ENCODE measurements at regions not wholly inside any gene's neighbourhood (a gene's known extent, or its start where the extent isn't known, plus 50 kb on each side); places are given as distances from the start of the nearest gene placed in this dataset.

DNA sequence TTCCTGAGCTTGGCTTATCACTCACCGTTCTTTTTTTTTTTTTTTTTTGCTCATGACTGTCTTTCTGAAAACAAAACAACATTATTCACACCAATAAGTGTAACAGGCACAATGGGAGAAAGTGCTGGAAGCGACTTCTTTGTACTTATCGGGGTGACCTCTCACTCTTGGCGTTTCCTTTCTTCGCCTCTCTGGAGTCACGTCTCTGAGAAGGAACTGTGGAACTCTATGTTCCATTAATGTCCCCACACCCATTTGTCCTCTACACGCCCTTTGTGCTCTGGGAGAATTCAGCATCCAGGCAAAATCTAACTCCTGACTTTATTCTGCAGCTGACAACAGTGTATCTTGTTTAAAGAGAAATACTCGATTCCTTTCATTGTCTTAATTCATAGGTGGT, 70.8 kb upstream of the FAM204A start:
- TF ChIP-seq, protein P1, sequence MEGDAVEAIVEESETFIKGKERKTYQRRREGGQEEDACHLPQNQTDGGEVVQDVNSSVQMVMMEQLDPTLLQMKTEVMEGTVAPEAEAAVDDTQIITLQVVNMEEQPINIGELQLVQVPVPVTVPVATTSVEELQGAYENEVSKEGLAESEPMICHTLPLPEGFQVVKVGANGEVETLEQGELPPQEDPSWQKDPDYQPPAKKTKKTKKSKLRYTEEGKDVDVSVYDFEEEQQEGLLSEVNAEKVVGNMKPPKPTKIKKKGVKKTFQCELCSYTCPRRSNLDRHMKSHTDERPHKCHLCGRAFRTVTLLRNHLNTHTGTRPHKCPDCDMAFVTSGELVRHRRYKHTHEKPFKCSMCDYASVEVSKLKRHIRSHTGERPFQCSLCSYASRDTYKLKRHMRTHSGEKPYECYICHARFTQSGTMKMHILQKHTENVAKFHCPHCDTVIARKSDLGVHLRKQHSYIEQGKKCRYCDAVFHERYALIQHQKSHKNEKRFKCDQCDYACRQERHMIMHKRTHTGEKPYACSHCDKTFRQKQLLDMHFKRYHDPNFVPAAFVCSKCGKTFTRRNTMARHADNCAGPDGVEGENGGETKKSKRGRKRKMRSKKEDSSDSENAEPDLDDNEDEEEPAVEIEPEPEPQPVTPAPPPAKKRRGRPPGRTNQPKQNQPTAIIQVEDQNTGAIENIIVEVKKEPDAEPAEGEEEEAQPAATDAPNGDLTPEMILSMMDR (IDR thresholded peaks at IDR 0.05; ENCODE audit: low read depth, low read length): no peak
- TF ChIP-seq, protein P2, sequence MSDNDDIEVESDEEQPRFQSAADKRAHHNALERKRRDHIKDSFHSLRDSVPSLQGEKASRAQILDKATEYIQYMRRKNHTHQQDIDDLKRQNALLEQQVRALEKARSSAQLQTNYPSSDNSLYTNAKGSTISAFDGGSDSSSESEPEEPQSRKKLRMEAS (IDR thresholded peaks at IDR 0.05; ENCODE audit: low read depth, low read length): no peak
- TF ChIP-seq POLR2A (IDR thresholded peaks at IDR 0.05; ENCODE audit: extremely low read depth, insufficient read length) (no peak), MYC (IDR thresholded peaks at IDR 0.05; ENCODE audit: low read depth, low read length) (no peak)
- H3K4me3 ChIP-seq (ENCODE audit: low read depth, low read length): no peak overlapping the region
- no peak for DNase-seq (ENCODE audit: low read depth)

DNA sequence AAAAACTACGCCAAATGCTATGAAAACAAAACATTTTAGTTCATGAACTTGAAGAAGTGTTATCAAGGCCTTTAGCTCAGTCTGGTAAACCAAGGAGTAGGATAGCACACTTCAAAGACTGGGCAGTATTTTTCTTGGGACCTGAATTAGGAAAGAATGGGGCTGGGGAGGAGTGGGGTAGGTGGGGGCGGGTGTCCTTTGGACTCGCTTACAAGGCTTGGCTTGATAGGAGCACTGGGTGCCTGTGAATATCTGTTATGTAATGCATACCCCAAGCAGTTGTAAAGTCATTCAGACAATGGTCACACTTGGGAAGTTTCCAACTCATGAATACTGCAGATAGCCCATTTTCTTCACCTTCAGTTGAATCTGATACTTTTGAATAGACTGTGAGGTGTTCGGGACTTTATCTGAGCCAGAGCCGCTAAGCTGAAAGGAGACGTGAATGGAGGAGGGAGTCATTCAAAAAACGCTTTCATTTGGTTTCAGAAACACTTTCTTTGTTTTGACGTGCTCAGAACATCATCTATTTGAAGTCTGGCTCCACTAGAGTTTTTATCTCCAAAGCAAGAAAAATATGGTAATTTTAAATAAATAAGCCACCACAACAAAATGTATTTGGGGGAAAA, 70.1 kb upstream of the FAM204A start:
- no peak overlapping the region for H3K4me3 ChIP-seq (ENCODE audit: low read depth, low read length)
- no peak for TF ChIP-seq MYC (IDR thresholded peaks at IDR 0.05; ENCODE audit: low read depth, low read length)
- TF ChIP-seq, protein P1 (IDR thresholded peaks at IDR 0.05; ENCODE audit: low read depth, low read length): no peak
- no peak for TF ChIP-seq POLR2A (IDR thresholded peaks at IDR 0.05; ENCODE audit: extremely low read depth, insufficient read length)
- TF ChIP-seq, protein P2 (IDR thresholded peaks at IDR 0.05; ENCODE audit: low read depth, low read length): no peak
- no peak for DNase-seq (ENCODE audit: low read depth)

DNA sequence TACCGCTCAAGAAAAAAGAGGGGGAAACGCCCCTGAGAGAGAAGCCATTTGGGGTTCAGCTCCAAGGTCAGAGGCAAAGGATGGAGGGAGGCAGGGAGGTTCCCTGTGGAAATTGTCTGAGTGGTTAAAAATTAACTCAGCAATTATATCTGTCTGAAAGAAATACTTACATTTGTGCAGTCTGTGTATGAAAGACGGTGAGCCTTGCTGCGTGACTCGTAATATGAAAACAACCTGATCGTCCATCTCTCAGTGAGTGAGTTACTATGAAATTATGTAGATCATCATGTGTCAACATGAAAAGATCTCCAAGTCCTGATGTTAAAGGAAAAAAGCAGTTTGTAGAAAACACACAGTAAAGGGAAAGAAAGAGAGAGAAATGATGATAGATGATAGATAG, 67.2 kb upstream of the FAM204A start:
- no peak for DNase-seq (ENCODE audit: low read depth)
- TF ChIP-seq, protein P2 (IDR thresholded peaks at IDR 0.05; ENCODE audit: low read depth, low read length): no peak
- TF ChIP-seq MYC (IDR thresholded peaks at IDR 0.05; ENCODE audit: low read depth, low read length) (no peak), POLR2A (IDR thresholded peaks at IDR 0.05; ENCODE audit: extremely low read depth, insufficient read length) (no peak)
- TF ChIP-seq, protein P1 (IDR thresholded peaks at IDR 0.05; ENCODE audit: low read depth, low read length): no peak
- H3K4me3 ChIP-seq (ENCODE audit: low read depth, low read length): no peak overlapping the region

DNA sequence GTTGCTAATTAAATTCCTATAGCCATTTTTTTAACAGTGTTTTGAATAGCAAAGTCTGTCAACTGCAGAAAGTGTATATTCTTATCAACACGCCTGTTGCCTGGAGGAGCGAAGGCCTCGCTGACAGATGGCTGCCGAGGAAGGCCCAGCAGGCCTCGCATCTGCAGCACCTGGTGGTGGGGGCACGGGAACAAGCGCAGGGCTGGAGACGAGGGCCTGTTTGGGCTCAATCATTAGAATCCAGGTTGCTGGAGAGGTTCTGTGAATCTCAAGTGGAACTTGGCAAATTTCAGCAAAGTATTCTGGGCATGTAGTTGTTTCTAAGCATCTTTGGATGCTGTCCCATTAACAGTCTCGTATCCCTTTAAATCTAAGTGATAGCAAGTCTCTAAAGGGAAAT, 66.1 kb upstream of the FAM204A start:
- H3K4me3 ChIP-seq (ENCODE audit: low read depth, low read length): no peak overlapping the region
- TF ChIP-seq MYC (IDR thresholded peaks at IDR 0.05; ENCODE audit: low read depth, low read length): no peak
- TF ChIP-seq, protein P2 (IDR thresholded peaks at IDR 0.05; ENCODE audit: low read depth, low read length): no peak
- TF ChIP-seq POLR2A (IDR thresholded peaks at IDR 0.05; ENCODE audit: extremely low read depth, insufficient read length): no peak
- TF ChIP-seq, protein P1 (IDR thresholded peaks at IDR 0.05; ENCODE audit: low read depth, low read length): no peak
- no peak for DNase-seq (ENCODE audit: low read depth)

DNA sequence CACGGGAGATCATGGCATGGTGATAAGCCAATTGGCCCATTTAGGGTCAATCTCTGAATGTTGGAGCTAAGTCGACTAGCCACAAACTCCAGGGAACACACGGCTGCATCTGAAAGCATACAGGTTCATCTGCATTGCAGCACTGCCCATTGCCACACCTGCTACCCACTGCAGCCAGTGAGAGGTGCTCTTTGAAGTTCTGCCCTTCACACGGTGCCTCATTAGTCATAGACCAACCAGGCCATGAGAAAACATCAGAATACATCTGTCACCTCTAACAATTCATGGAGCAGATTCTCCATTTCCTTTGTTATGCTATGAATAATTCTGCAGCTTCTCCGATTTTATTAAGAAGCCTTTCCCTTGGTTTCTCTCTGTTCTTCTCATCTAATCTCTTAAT, 65.7 kb upstream of the FAM204A start:
- DNase-seq (ENCODE audit: low read depth): no peak
- TF ChIP-seq, protein P1 (IDR thresholded peaks at IDR 0.05; ENCODE audit: low read depth, low read length): no peak
- TF ChIP-seq POLR2A (IDR thresholded peaks at IDR 0.05; ENCODE audit: extremely low read depth, insufficient read length): no peak
- TF ChIP-seq MYC (IDR thresholded peaks at IDR 0.05; ENCODE audit: low read depth, low read length): no peak
- TF ChIP-seq, protein P2 (IDR thresholded peaks at IDR 0.05; ENCODE audit: low read depth, low read length): no peak
- no peak overlapping the region for H3K4me3 ChIP-seq (ENCODE audit: low read depth, low read length)
